ENCODE measurements at regions not wholly inside any gene's neighbourhood (a gene's known extent, or its start where the extent isn't known, plus 50 kb on each side); places are given as distances from the start of the nearest gene placed in this dataset.
A peak's percentile ranks its signal among the peaks of the same experiment; 100 is the strongest.

DNA sequence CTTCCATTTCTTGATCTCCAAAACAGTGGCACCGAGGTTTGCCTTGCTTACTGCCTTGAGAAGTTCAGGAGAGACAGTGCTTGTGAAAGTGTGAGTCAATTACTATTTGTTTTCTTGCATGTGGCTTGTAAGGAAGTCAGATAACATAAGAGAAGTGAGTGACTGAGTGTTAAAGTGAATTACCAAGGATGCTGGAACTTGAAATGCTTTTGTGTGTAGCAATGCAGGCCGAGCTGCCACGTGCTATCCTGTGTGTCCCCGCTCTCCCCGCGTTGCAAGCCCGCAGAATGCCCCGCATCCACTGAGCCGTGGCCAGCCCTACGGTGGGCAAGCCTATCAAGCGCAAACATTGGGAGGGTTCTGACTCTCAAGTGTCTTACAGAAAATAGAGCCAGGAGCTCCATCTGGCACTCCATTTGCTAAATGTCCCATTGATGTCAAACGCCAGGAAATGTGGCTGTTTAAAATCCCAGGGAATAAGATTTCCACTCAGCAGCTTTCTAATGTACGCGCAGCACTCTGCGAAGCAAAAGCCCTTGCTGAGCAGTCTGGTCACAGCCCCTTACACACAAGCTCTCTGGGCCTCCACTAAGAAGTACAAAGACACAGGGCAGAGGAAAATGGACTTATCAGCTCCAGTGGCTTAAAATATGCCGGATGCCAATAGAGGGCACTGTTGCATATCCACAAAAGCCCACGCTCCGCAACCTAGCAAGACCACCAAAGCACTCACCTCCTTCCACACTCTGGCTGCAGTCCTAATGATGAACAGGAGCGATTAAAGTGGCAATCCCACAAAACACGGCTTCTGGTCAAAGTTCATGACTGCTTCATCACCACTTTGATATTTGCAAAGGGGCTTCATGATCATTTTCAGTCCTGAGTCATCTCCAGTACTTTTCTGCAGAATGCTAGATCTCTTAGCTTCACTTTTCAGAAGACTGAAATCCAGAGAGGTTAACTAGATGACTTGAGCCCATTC, 158.0 kb upstream of the ITGB1 start:
- peak; percentile 30 for ATAC-seq
- Mint-ChIP-seq H3K4me3 (no peak overlapping the region), H3K27ac (peak overlapping the region; percentile 62), H3K27me3 (no peaks in the 10 kb centered on the region), H3K4me1 (peaks cover 86% of the 10 kb centered on the region), H3K9me3 (ENCODE audit: low read depth) (peaks cover 3% of the 10 kb centered on the region), H3K36me3 (ENCODE audit: low read depth) (peaks cover 2% of the 10 kb centered on the region)
- CTCF ChIA-PET, result interaction anchor here (0.9 to 1.9 kb wide), 10 partner anchors 9 to 135 kb away, joined by 3 to 7 read pairs (median 5); no protein-coding TSS in a partner anchor
- POLR2A ChIA-PET, result interaction anchor here (0.8 to 1.1 kb wide), 3 partner anchors 27 to 107 kb away, joined by 3 to 4 read pairs (median 3); no protein-coding TSS in a partner anchor
- DNase-seq, result no peak
- intact Hi-C loops (cut with DNase I, micrococcal nuclease), result loop anchor here (1.0 to 10.0 kb wide), 5 partner anchors 15 to 1061 kb away; partner anchors contain the start of gene KIF5B (in 1 of the 2)

DNA sequence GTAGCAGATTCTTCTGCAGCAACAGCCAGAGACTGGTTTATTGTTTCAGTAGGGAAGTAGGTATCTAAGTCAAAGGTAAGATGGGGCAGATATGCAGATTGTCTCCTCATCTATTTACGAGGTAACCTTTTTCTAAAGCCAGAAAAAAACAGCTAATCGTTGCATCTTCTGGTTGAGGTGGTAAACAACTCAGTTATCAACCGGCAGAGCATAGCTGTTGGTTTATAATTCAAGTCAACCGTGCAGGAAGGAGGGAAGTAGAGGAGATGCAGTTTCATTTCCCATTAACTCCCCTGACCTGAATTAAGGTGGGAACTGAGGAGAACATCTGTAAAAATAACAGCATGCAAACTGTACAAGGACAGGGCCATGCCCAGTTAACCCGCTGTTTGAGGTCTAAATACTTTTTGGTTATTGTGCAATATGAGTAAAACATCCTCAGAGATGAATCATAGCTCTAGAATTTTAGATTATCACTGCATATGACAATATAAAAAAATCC, 156.5 kb upstream of the ITGB1 start:
- no peaks in the 10 kb centered on the region for H3K36me3 Mint-ChIP-seq (ENCODE audit: low read depth)
- no peaks in the 10 kb centered on the region for H3K9me3 Mint-ChIP-seq (ENCODE audit: low read depth)
- ATAC-seq, result no peak
- DNase-seq, result no peak
- POLR2A ChIA-PET, result no interaction called here
- H3K4me3 Mint-ChIP-seq, result no peak overlapping the region
- peak overlapping the region; percentile 9 for H3K27ac Mint-ChIP-seq
- intact Hi-C loops (cut with DNase I, micrococcal nuclease), result loop anchor here in 1 of 2 experiments (10.0 kb wide), 1 partner anchor 1060 kb away; the partner anchor contains the start of gene KIF5B
- H3K4me1 Mint-ChIP-seq, result peaks cover 85% of the 10 kb centered on the region
- CTCF ChIA-PET, result interaction anchor here (0.6 to 1.9 kb wide), 3 partner anchors 11 to 1054 kb away, joined by 3 to 7 read pairs (median 5); no protein-coding TSS in a partner anchor
- no peaks in the 10 kb centered on the region for H3K27me3 Mint-ChIP-seq

- ChIA-PET CTCF (no interaction called here), POLR2A (no interaction called here)
- Mint-ChIP-seq H3K4me3 (no peak overlapping the region), H3K36me3 (ENCODE audit: low read depth) (no peaks in the 10 kb centered on the region), H3K9me3 (ENCODE audit: low read depth) (no peaks in the 10 kb centered on the region), H3K27ac (no peak overlapping the region), H3K4me1 (peaks cover 84% of the 10 kb centered on the region), H3K27me3 (peaks cover 4% of the 10 kb centered on the region)
- DNase-seq (no peak), ATAC-seq (no peak)
- intact Hi-C loops (cut with DNase I, micrococcal nuclease), result loop anchor here in 1 of 2 experiments (10.0 kb wide), 1 partner anchor 1059 kb away; the partner anchor contains the start of gene KIF5B
Measured at GRCh38 chr10:33113466-33113865, 155.4 kb upstream of the ITGB1 start.

DNA sequence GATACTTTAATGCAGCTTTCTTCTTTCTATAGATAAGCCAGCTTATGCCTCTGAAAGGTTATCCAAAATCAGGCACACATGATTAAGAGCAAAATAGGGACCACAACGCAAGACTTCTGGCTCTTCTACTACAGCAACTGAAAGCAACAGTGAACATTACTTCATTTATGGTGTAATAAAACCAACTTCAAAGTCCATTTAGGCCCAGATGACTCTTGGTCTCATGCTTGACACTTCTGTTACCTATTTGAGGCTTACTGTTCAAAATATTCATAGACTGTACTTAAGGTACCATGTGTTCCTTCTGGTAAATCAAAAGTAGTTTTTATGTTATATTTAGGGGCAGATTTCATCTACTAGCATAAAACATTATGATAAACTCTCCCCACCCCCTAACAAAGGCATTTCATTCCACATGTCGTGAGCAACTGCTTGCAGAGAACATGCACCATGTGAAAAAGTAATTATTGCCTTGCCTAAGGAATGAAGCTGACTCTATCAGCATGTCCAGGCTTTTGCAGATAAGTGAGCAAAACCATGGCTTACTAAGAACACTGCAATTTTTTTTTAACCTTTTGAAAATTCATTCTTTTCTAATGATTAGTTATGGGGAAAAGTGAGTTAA, 154.9 kb upstream of the ITGB1 start:
- Mint-ChIP-seq H3K4me1 (peaks cover 80% of the 10 kb centered on the region), H3K9me3 (ENCODE audit: low read depth) (no peaks in the 10 kb centered on the region), H3K27me3 (peaks cover 5% of the 10 kb centered on the region), H3K4me3 (no peak overlapping the region), H3K36me3 (ENCODE audit: low read depth) (no peaks in the 10 kb centered on the region), H3K27ac (no peak overlapping the region)
- ATAC-seq (no peak), DNase-seq (no peak)
- ChIA-PET POLR2A (no interaction called here), CTCF (no interaction called here)
- intact Hi-C loops (cut with DNase I, micrococcal nuclease), result loop anchor here in 1 of 2 experiments (10.0 kb wide), 1 partner anchor 1058 kb away; the partner anchor contains the start of gene KIF5B

DNA sequence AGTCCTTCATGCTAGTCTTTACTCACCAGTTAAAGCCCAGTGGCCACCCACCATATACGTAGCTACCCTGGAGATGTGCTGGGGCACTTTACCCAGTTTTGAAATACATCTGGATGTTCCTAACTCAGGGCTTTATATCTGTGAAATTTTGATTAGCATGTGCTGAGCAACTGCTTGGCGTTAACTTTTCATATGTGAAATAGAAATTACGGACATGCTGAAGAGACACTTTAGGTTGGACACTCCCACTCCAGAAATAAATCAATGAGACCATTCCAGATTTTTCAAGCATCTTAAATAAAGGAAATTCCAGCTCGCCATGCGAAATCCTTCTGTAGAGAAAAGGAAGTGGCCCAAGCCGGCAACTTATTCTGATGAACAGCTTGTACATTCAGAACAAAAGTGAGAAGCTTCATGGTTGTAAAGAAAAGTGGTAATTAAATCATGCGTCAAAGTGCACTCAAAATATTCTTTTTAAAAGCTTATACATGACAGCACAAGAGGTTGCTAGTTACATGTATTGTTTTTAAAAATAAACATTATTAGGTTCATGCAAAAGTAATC, 153.5 kb upstream of the ITGB1 start:
- intact Hi-C loops (cut with DNase I, micrococcal nuclease), result loop anchor here in 1 of 2 experiments (10.0 kb wide), 1 partner anchor 1057 kb away; the partner anchor contains the start of gene KIF5B
- ChIA-PET POLR2A (interaction anchor here (0.7 kb wide), 1 partner anchor 58 kb away, joined by 3 read pairs; no protein-coding TSS in a partner anchor), CTCF (interaction anchor here (0.5 to 3.2 kb wide), 5 partner anchors 11 to 961 kb away, joined by 3 to 13 read pairs (median 4); no protein-coding TSS in a partner anchor)
- ATAC-seq (no peak), DNase-seq (no peak)
- Mint-ChIP-seq H3K27me3 (peaks cover 7% of the 10 kb centered on the region), H3K27ac (peak overlapping the region; percentile 32), H3K4me1 (peaks cover 68% of the 10 kb centered on the region), H3K4me3 (no peak overlapping the region), H3K9me3 (ENCODE audit: low read depth) (no peaks in the 10 kb centered on the region), H3K36me3 (ENCODE audit: low read depth) (no peaks in the 10 kb centered on the region)

DNA sequence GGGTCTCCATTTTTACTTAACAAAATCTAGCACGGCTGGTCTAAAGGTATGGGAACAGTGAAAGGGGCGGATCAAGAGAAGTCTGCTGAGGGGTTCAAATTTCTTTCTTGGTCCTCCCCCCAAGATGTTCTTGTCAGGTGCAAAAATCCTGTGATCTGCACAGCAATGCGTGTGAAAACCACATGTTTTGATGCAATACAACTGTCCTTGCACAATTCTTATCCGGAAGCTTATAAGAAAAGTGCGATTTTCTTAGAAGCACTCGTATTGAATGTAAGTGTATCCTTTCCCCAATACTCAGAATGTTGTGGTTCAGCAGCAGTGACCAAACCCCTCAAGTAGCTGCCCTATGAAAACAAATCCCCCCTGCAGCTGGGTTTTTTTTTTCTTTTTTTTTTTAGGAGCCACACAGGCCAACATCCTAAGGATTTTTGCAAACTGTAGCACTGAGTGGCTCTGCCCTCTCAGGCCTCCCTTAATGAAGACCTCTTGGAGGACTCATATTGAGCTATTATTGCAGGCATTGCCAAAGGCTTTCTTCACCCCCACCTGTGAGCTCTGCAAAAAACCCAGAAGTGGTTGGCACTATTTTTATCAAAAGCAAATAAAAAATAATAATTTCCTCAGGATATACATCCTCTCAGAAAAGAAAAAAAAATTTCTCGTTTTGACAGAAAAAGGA, 151.9 kb upstream of the ITGB1 start:
- intact Hi-C loops (cut with DNase I, micrococcal nuclease), result loop anchor here in 1 of 2 experiments (10.0 kb wide), 1 partner anchor 1055 kb away; the partner anchor contains the start of gene KIF5B
- ATAC-seq (no peak), DNase-seq (no peak)
- CTCF ChIA-PET, result interaction anchor here (0.7 to 3.2 kb wide), 8 partner anchors 9 to 46 kb away, joined by 3 to 13 read pairs (median 3); no protein-coding TSS in a partner anchor
- H3K36me3 Mint-ChIP-seq (ENCODE audit: low read depth), result no peaks in the 10 kb centered on the region
- H3K4me3 Mint-ChIP-seq, result no peak overlapping the region
- POLR2A ChIA-PET, result no interaction called here
- peaks cover 7% of the 10 kb centered on the region for H3K27me3 Mint-ChIP-seq
- H3K9me3 Mint-ChIP-seq (ENCODE audit: low read depth), result no peaks in the 10 kb centered on the region
- no peak overlapping the region for H3K27ac Mint-ChIP-seq
- H3K4me1 Mint-ChIP-seq, result peaks cover 55% of the 10 kb centered on the region

- H3K27ac Mint-ChIP-seq, result no peak overlapping the region
Measured at GRCh38 chr10:33109384-33109783, 151.4 kb upstream of the ITGB1 start.

GRCh38 chr10:33107953-33108352, 149.9 kb upstream of the ITGB1 start:
- H3K4me1 Mint-ChIP-seq, result peaks cover 45% of the 10 kb centered on the region
- intact Hi-C loops (cut with DNase I, micrococcal nuclease), result no loop called here
- no peak for ATAC-seq
- no peak overlapping the region for H3K27ac Mint-ChIP-seq
- H3K27me3 Mint-ChIP-seq, result peaks cover 10% of the 10 kb centered on the region
- ChIA-PET CTCF (interaction anchor here (1.2 kb wide), 1 partner anchor 99 kb away, joined by 3 read pairs; no protein-coding TSS in a partner anchor), POLR2A (no interaction called here)
- peaks cover 11% of the 10 kb centered on the region for H3K9me3 Mint-ChIP-seq (ENCODE audit: low read depth)
- no peak overlapping the region for H3K4me3 Mint-ChIP-seq
- peaks cover 6% of the 10 kb centered on the region for H3K36me3 Mint-ChIP-seq (ENCODE audit: low read depth)
- no peak for DNase-seq

More at GRCh38 chr10:33109384-33109783, 151.4 kb upstream of the ITGB1 start:
- ATAC-seq (no peak), DNase-seq (no peak)
- H3K36me3 Mint-ChIP-seq (ENCODE audit: low read depth), result no peaks in the 10 kb centered on the region
- intact Hi-C loops (cut with DNase I, micrococcal nuclease), result no loop called here
- CTCF ChIA-PET, result interaction anchor here (0.8 to 3.2 kb wide), 5 partner anchors 8 to 46 kb away, joined by 3 to 13 read pairs (median 4); no protein-coding TSS in a partner anchor
- H3K4me1 Mint-ChIP-seq, result peaks cover 49% of the 10 kb centered on the region
- H3K27me3 Mint-ChIP-seq, result peaks cover 7% of the 10 kb centered on the region
- peaks cover 2% of the 10 kb centered on the region for H3K9me3 Mint-ChIP-seq (ENCODE audit: low read depth)
- POLR2A ChIA-PET, result no interaction called here
- H3K4me3 Mint-ChIP-seq, result no peak overlapping the region

DNA sequence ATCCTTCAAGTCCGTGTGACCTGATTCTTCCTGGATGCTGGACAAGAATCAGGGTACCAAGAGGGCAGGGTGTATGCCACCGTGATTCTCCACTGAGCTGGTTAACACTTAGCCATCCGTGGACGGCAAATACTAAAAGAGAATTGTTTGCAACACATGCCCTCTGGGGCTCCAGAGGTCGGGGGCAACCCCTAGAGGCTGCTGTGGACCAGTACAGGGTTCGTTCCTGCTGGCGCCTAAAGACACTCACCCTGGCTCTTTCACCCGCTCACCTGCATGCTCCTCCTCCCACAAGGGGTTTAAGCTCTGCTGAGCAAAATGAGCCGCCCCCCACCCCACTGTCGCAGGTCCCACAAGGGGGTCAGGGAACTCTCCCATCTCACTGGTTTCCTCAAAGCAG, 148.7 kb upstream of the ITGB1 start:
- Mint-ChIP-seq H3K9me3 (ENCODE audit: low read depth) (peaks cover 11% of the 10 kb centered on the region), H3K27ac (no peak overlapping the region), H3K4me1 (peaks cover 40% of the 10 kb centered on the region), H3K4me3 (no peak overlapping the region), H3K27me3 (peaks cover 10% of the 10 kb centered on the region), H3K36me3 (ENCODE audit: low read depth) (peaks cover 6% of the 10 kb centered on the region)
- DNase-seq, result no peak
- ATAC-seq, result no peak
- POLR2A ChIA-PET, result no interaction called here
- CTCF ChIA-PET, result interaction anchor here (0.8 kb wide), 1 partner anchor 29 kb away, joined by 3 read pairs; no protein-coding TSS in a partner anchor
- intact Hi-C loops (cut with DNase I, micrococcal nuclease), result no loop called here

GRCh38 chr10:33103863-33104379, 145.9 kb upstream of the ITGB1 start:
- H3K4me3 Mint-ChIP-seq, result no peak overlapping the region
- no peak for ATAC-seq
- no peak overlapping the region for H3K27ac Mint-ChIP-seq
- H3K4me1 Mint-ChIP-seq, result peaks cover 40% of the 10 kb centered on the region
- intact Hi-C loops (cut with DNase I, micrococcal nuclease), result no loop called here
- peaks cover 6% of the 10 kb centered on the region for H3K36me3 Mint-ChIP-seq (ENCODE audit: low read depth)
- no peak for DNase-seq
- peaks cover 10% of the 10 kb centered on the region for H3K27me3 Mint-ChIP-seq
- ChIA-PET POLR2A (no interaction called here), CTCF (interaction anchor here (1.4 to 1.7 kb wide), 4 partner anchors 10 to 94 kb away, joined by 3 to 7 read pairs (median 4); no protein-coding TSS in a partner anchor)
- peaks cover 11% of the 10 kb centered on the region for H3K9me3 Mint-ChIP-seq (ENCODE audit: low read depth)
